HepG2 (cell line): ENCODE measurements at regions not wholly inside any gene's neighbourhood (a gene's known extent, or its start where the extent isn't known, plus 50 kb on each side); places are given as distances from the start of the nearest gene placed in this dataset.
A peak's percentile ranks its signal among the peaks of the same experiment; 100 is the strongest.

ENCODE experiments used
- ATAC-seq: fragments of 200-7000 bp; cut with Tn5 transposase; 3 replicates; pipeline ENCODE4 v1.9.1; 2020; ENCODE audit warnings: mild to moderate bottlenecking, moderate library complexity
- BruUV-seq: library from RNA; stranded (reverse); fragments of 400-500 nt; replicated peaks from 2 replicates; lab custom pipeline; 2021; lab: Mats Ljungman, UMichigan
- CTCF ChIA-PET: fragments of 300-600 bp; formaldehyde crosslinking; extraction: SDS; loops from one replicate; lab custom pipeline; 2021; ENCODE audit warnings: low total read pairs, inconsistent platforms, low intra/inter-chr PET ratio; lab: Yijun Ruan, JAX
- POLR2A ChIA-PET: fragments of 350-600 bp; sonication (Branson Sonifier 250); formaldehyde crosslinking; loops from one replicate; lab custom pipeline; 2020; ENCODE audit warnings: antibody characterized with exemption, inconsistent platforms; lab: Yijun Ruan, JAX
- DNase-seq: peaks from one replicate; pipeline ENCODE4 v3.0.0-alpha.2; 2015; ENCODE audit warnings: low spot score
- FAIRE-seq: peaks from 3 replicates; lab custom pipeline; 2011; peaks lifted over from hg19 to GRCh38; lab: Jason Lieb, UNC
- H2AFZ ChIP-seq: one replicate; pipeline ENCODE4 v1.6.1; 2011; ENCODE audit warnings: low read length, inconsistent platforms
- H3K27ac ChIP-seq: fragments of 300-600 bp; 3 replicates; pipeline ENCODE4 v1.8.0; 2011; ENCODE audit warnings: mixed run types, mild to moderate bottlenecking, mixed read lengths, low read length, inconsistent platforms; ENCODE audit not compliant: insufficient read depth; ENCODE audit errors: extremely low read length
- H3K27me3 ChIP-seq, 2 experiments: fragments of 200-600 bp in 1 of 2; 2 replicates in 1 of 2; 3 replicates in 1 of 2; pipeline versions ENCODE4 v1.6.0 to v1.8.0; 2011; ENCODE audit warnings: low read length in 2 of 2, mild to moderate bottlenecking in 2 of 2, moderate library complexity in 2 of 2, inconsistent platforms in 1 of 2; ENCODE audit not compliant: insufficient read depth in 2 of 2, control insufficient read depth in 1 of 2
- H3K36me3 ChIP-seq, 2 experiments: fragments of 200-600 bp in 1 of 2; replicated peaks in 1 of 2; 2 replicates in 1 of 2; 3 replicates in 1 of 2; pipeline versions ENCODE4 v1.5.1 to v1.8.0; 2011; ENCODE audit warnings: low read length in 2 of 2, inconsistent platforms in 1 of 2; ENCODE audit not compliant: insufficient read depth in 2 of 2, control insufficient read depth in 1 of 2
- H3K4me1 ChIP-seq: 2 replicates; pipeline ENCODE4 v1.5.1; 2012; ENCODE audit warnings: low read length, inconsistent platforms; ENCODE audit not compliant: insufficient read depth
- H3K4me2 ChIP-seq: 2 replicates; pipeline ENCODE4 v1.6.0; 2011; ENCODE audit warnings: low read depth, low read length, inconsistent platforms
- H3K4me3 ChIP-seq, 3 experiments: fragments of 200-600 bp in 1 of 3; sonication (generic), shearing (Covaris generic) in 1 of 3; replicated peaks in 1 of 3; 2 replicates each; pipeline ENCODE4 v1.5.1; 2011 to 2016; ENCODE audit warnings: low read length in 3 of 3, inconsistent platforms in 2 of 3, low read depth in 2 of 3, mild to moderate bottlenecking in 2 of 3, control low read depth in 1 of 3, mixed read lengths in 1 of 3; ENCODE audit not compliant: insufficient read depth in 1 of 3
- H3K79me2 ChIP-seq: one replicate; pipeline ENCODE4 v1.6.1; 2011; ENCODE audit warnings: low read length, inconsistent platforms; ENCODE audit not compliant: insufficient read depth
- H3K9ac ChIP-seq: 2 replicates; pipeline ENCODE4 v1.6.0; 2011; ENCODE audit warnings: mild to moderate bottlenecking, low read depth, low read length, inconsistent platforms; ENCODE audit not compliant: insufficient read depth
- H3K9me3 ChIP-seq: 2 replicates; pipeline ENCODE4 v1.5.1; 2012; ENCODE audit warnings: mild to moderate bottlenecking, low read length
- H4K20me1 ChIP-seq: 2 replicates; pipeline ENCODE4 v1.6.0; 2011; ENCODE audit warnings: inconsistent platforms, mild to moderate bottlenecking, low read length, moderate library complexity; ENCODE audit not compliant: insufficient read depth
- CBX5 ChIP-seq: sonication (generic); formaldehyde crosslinking; IDR thresholded peaks from 2 replicates; pipeline ENCODE4 v1.4.0; 2020; ENCODE audit warnings: missing genetic modification reagents, borderline replicate concordance
- ISL2 ChIP-seq: sonication (generic); formaldehyde crosslinking; IDR thresholded peaks from 2 replicates; pipeline ENCODE4 v1.5.0; 2020; ENCODE audit warnings: missing genetic modification reagents
- KDM5A ChIP-seq: fragments of 200-600 bp; sonication (generic); IDR thresholded peaks from 2 replicates; pipeline ENCODE4 v1.7.0; 2018; ENCODE audit warnings: antibody characterized with exemption, mild to moderate bottlenecking, low read length, borderline replicate concordance
- SMC3 ChIP-seq: IDR thresholded peaks from 2 replicates; pipeline ENCODE4 v1.6.1; 2011; ENCODE audit warnings: low read length, improper control_type of control experiment
- STAG1 ChIP-seq: sonication (generic); formaldehyde crosslinking; IDR thresholded peaks from 2 replicates; pipeline ENCODE4 v1.4.0; 2020; ENCODE audit warnings: missing genetic modification reagents
- ZNF10 ChIP-seq: sonication (generic); formaldehyde crosslinking; IDR thresholded peaks from 2 replicates; pipeline ENCODE4 v1.4.0; 2020; ENCODE audit warnings: mild to moderate bottlenecking, low read depth, missing genetic modification reagents, borderline replicate concordance
- ZNF615 ChIP-seq: sonication (generic); formaldehyde crosslinking; IDR thresholded peaks from 2 replicates; pipeline ENCODE4 v1.5.0; 2020; ENCODE audit warnings: mild to moderate bottlenecking, missing genetic modification reagents, borderline replicate concordance
- WGBS: methylation state at CpG from one replicate; pipeline ENCODE4 v1.1.6; 2017; ENCODE audit warnings: low lambda C conversion rate; 5-methylcytosine and 5-hydroxymethylcytosine counted together
- in situ Hi-C: cut with HindIII; loops from 2 replicates; pipeline ENCODE4 v1.10.0; 2017; ENCODE audit warnings: low pct_unique_long_range_greater_than_20kb; ENCODE audit not compliant: extremely low pct_ligation_motif_present
- intact Hi-C: fragments of 100-400 bp; cut with micrococcal nuclease; formaldehyde crosslinking; loops from one replicate; pipeline ENCODE4 v1.10.0; 2022; ENCODE audit not compliant: unreplicated experiment
- TF ChIP-seq, protein P1 (sequence below): sonication (generic); formaldehyde crosslinking; IDR thresholded peaks from 2 replicates; pipeline ENCODE4 v1.5.0; 2020; ENCODE audit warnings: mild to moderate bottlenecking, missing genetic modification reagents, moderate library complexity

DNA sequence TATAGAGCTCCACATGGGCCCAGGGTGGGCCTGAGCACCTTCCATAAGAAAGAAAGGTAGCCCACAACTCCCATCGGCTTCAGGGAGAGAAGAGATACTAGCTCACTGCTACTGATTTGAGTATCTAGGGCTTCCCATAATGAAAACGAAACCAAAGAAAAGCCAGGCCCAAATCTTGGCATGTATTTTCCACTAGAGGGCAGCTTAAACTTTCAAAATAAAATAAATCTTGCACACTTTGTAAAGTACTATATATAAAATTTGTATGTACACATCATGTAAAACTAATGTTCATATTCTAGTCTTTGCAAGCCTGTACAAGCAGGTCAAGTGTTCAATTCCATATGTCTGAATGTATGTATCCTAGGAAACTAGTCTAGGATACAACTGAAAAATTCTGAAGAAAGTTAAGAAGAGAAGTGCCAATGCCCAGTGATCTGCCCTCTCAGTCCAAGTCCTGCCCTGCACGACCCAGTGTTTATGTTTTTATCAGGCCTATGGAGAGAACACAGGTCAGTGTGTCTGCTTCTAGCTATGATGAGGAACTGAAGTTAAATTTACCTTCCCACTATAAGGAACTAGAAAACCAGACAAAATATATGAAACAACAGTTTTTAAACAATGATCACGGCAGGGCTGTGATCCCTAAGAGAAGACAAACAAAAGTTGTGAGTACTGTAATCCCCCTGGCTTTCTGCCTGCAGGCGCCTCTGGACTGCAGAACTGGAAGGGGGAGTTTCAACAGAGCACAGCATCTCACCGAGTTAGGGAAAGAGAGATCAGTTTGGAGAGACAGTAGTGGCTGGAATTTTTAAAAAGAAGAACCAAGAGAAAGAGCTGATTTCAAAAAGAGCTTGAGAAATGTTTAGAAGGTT lies 475.7 kb downstream of the UQCRFS1 start:
- FAIRE-seq (no peak), ATAC-seq (peak; percentile 69), DNase-seq (peak; percentile 15)
- no TSS peak for BruUV-seq
- 2% methylated on average over 6 of the region's 6 CpGs for WGBS
- no peak overlapping the region; a peak in 2 of 6 replicates for H3K4me3 ChIP-seq
- no peaks in the 10 kb centered on the region for H4K20me1 ChIP-seq
- peak overlapping the region; percentile 56 for H3K4me2 ChIP-seq
- in situ Hi-C loops (loop anchor here (10.0 kb wide), 2 partner anchors 138 to 528 kb away; no protein-coding TSS in a partner anchor), intact Hi-C loops (loop anchor here (1.0 kb wide), 1 partner anchor 142 kb away; no protein-coding TSS in a partner anchor)
- H3K27ac ChIP-seq, result no peak overlapping the region
- H3K9ac ChIP-seq, result peak overlapping the region; percentile 36; the same call in 1 of the 2 replicates
- CTCF ChIA-PET, result interaction anchor here (1.5 kb wide), 1 partner anchor 142 kb away, joined by 5 read pairs; no protein-coding TSS in a partner anchor
- H3K9me3 ChIP-seq, result peaks cover 19% of the 10 kb centered on the region; the same call in 1 of the 2 replicates
- TF ChIP-seq STAG1 (peak; percentile 38), CBX5 (no peak), SMC3 (peak; percentile 31; the same call in 1 of the 2 replicates), ZNF615 (CRISPR knock-in tag) (no peak), ISL2 (CRISPR knock-in tag) (no peak), KDM5A (no peak), ZNF10 (CRISPR knock-in tag) (no peak)
- TF ChIP-seq, protein P1, sequence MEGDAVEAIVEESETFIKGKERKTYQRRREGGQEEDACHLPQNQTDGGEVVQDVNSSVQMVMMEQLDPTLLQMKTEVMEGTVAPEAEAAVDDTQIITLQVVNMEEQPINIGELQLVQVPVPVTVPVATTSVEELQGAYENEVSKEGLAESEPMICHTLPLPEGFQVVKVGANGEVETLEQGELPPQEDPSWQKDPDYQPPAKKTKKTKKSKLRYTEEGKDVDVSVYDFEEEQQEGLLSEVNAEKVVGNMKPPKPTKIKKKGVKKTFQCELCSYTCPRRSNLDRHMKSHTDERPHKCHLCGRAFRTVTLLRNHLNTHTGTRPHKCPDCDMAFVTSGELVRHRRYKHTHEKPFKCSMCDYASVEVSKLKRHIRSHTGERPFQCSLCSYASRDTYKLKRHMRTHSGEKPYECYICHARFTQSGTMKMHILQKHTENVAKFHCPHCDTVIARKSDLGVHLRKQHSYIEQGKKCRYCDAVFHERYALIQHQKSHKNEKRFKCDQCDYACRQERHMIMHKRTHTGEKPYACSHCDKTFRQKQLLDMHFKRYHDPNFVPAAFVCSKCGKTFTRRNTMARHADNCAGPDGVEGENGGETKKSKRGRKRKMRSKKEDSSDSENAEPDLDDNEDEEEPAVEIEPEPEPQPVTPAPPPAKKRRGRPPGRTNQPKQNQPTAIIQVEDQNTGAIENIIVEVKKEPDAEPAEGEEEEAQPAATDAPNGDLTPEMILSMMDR (CRISPR knock-in tag), result peak; percentile 37
- H2AFZ ChIP-seq, result no peak overlapping the region
- no peaks in the 10 kb centered on the region for H3K4me1 ChIP-seq
- H3K79me2 ChIP-seq, result no peaks in the 10 kb centered on the region
- H3K27me3 ChIP-seq, result no peaks in the 10 kb centered on the region
- no peaks in the 10 kb centered on the region for H3K36me3 ChIP-seq
- POLR2A ChIA-PET, result no interaction called here
